ENCODE measurements at regions not wholly inside any gene's neighbourhood (a gene's known extent, or its start where the extent isn't known, plus 50 kb on each side); places are given as distances from the start of the nearest gene placed in this dataset.
"Not testable (repeated sequence)": the region's sequence is repeated elsewhere in the genome, so short reads cannot be mapped to it uniquely, and the experiment has no call there.

DNA sequence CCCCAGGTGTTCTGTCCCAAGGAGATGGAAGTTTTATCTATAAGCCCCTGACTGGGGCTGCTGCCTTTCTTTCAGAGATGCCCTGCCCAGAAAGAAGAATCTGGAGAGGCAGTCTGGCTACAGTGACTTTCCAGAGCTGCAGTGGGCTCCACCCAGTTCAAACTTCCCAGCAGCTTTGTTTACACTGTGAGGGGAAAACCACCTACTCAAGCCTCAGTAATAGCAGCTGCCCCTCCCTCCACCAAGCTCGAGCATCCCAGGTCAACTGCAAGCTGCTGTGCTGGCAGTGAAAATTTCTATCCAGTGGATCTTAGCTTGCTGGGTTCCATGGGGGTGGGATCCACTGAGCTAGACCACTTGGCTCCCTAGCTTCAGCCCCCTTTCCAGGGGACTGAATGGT, 125.0 kb downstream of the TRIM42 start:
- ATAC-seq; intact Hi-C loops (cut with DNase I); DNase-seq: not testable (repeated sequence)

DNA sequence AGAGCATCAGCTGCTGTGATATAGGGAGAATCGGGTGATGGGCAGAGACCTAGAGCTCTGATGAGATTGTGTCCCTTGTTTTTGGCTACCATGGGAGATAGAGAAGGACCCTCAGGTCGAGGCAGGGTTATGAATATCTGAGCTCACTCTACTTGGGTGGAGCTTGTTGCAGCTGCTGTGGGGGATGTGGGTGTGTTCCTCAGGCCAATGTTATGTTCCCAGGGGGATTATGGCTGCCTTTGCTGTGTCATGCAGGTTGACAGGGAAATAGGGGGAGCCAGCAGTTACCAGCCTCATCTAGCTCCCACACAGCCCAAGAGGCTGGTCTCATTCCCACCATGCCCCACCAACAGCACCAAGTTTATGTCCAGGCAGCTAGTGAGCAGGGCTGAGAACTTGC, 131.5 kb downstream of the TRIM42 start:
- DNase-seq = no peak
- no peak for ATAC-seq
- intact Hi-C loops (cut with DNase I) = no loop called here

DNA sequence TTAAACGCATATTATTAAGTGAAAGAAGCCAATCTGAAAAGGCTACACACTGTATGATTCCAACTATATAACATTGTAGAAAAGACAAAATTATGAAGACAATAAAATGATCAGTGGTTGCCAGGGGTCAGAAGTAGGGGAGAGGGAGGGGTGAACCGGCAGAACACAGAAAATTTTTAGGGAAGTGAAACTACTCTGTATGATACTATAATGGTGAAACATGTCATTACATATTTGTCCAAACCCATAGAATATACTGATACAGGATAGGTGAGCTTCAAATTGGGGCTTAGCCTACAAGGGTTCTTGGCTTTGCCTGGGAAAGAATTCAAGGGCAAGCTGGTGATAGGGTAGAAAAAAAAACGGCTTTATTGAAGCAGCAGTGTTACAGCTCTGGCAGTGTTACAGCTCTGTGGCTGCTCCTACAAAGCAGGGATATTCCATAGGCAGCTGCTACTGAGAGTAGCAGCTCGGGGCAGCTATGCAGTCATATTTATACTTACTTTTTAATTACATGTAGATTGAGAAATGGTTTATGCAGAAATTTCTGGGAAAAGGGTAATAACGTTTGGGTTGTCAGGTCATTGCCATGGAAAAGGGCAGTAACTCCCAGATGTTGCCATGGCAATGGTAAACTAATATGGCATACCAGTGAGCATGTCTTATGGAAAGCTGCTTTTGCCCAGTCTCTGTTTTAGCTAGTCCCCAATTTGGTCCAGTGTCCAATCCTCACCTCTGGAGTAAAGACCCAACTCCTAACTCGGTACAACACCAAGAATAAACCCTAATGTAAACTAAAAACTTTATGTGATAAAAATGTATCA, 125.1 kb upstream of the SLC25A36 start:
- intact Hi-C loops (cut with DNase I) = no loop called here
- peak in 1 of 2 donors; percentile 66 for ATAC-seq

DNA sequence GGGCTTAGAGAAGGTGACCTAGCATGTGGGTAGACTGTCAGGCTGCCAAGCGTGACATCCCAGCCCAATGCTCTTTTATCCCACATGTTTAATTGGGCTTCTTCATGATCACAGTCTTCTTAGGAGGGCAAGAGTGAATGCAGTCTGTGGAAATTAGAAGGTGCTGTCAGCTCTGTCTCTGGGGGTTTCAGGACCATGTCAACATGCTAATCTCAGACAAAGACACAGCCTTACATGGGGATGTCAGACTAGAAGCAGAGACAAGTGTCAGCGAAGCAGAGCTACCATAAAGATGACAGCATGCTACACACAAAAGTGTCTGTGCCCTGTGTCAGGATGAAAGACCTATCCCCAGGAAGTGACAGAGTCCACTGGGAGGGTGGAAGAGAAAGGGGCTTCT, 120.1 kb upstream of the SLC25A36 start:
- intact Hi-C loops (cut with DNase I) = no loop called here
- ATAC-seq = no peak

More for the DNA sequence above, 125.1 kb upstream of the SLC25A36 start:
- DNase-seq = no peak

DNA sequence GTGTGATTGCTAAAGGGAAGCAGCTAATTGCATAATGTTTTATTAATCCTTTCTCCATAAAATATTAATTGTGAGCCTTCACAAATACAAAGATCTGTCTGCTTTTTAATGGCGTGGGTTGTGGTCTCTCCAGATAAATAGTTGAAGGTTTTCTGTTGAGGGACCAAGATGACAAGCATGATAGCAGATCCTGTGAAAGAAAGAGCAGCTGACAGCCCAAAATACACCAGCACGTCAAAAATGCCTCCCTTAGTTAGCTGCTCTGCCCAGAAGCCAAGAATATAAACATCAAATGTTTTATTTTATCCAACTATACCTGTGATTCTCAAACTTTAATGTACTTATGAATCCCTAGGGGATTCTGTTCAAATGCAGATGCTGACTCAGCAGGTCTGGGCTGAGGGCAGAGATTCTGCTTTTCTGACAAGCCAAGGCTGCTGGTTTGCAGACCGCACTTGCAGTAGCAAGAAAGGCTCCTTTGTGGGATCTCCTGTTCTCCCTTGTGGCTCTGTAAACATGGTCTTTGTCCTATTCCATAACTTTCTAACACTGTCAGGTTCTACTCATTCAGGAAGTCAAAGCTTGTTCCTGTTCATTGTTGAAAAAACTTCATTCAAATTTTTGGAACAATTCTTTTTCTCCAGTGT, 119.1 kb upstream of the SLC25A36 start:
- DNase-seq = no peak
- ATAC-seq = no peak
- intact Hi-C loops (cut with DNase I) = no loop called here

More for the DNA sequence above, 120.1 kb upstream of the SLC25A36 start:
- no peak for DNase-seq

DNA sequence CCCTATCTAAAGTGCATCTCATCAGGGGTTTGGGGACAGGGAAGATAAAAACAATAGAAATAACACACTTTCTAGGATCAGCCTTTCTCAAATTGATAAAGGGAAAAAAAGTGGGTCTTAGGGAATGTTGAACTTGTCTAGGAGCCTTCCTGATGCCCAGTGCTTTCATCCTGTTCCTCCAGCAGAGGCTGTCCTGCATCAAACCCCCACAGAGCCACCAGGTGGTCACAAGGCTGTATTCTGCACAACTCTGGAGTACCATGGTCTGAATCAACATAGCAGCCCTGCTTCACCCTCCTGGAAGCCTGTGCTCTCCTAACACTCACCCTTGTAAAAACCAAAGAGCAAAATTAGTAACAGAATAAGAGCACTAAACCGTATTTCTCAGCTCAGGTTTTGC, 118.5 kb upstream of the SLC25A36 start:
- no peak for DNase-seq
- no peak for ATAC-seq
- intact Hi-C loops (cut with DNase I) = no loop called here

DNA sequence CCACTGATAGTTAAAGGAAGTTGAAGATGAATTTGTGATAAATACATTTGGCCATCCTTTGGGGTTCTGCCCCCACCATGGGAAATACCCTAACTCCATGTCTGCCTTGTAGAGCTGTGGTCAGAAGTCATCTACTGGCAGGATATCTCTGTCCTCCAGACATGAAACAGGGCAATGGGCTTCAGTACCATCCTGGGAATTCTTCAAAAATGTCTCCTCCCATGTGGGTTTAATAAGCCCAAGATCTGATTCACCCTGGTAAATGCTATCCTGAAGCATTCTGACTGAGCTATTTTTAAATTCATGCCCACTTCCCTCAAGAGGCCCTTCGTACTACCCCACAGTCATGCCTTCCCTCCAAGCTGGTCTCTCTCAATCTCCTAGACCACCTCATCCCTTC, 113.7 kb upstream of the SLC25A36 start:
- no peak for ATAC-seq

DNA sequence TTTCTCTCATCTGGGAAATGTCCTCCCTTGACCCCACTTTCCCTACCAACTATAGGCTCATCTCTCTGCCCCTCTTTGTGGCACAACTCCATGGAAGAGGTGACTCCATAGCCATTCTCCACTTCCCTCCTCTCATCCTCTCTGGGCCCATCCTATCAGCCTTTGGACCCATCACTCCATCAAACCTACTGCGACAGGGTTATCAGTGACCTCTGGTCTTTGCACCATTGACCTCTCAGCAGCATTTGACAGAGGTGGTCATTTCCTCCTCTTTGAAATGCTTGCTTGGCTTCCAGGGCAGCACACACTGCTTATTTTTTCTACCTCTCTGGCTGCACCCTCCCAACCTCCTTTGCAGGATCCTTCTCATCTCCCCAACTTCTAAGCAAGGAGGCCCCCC, 113.1 kb upstream of the SLC25A36 start:
- ATAC-seq (no peak), DNase-seq (no peak)
- intact Hi-C loops (cut with DNase I) = no loop called here

More for the DNA sequence above, 113.7 kb upstream of the SLC25A36 start:
- no peak for DNase-seq
- intact Hi-C loops (cut with DNase I) = no loop called here

DNA sequence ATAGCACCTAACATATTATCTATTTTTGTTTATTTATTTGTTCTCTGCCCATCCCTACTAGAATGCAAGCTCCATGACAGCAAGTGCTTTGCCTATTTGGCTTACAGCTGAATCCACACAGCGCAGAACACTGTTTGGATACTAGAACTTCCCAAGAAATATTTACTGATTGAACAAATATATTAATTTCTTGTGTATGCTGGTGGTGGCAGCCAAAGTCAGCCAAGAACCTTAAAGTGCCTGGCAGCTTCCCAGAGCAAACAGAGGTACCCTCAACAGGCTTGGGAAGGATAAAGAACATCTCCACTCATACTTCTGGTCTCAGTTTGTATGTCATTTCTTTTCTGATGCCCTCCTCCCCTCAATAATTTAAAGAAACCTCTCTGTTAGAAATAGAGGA, 111.8 kb upstream of the SLC25A36 start:
- ATAC-seq = no peak
- DNase-seq = no peak
- intact Hi-C loops (cut with DNase I) = no loop called here

DNA sequence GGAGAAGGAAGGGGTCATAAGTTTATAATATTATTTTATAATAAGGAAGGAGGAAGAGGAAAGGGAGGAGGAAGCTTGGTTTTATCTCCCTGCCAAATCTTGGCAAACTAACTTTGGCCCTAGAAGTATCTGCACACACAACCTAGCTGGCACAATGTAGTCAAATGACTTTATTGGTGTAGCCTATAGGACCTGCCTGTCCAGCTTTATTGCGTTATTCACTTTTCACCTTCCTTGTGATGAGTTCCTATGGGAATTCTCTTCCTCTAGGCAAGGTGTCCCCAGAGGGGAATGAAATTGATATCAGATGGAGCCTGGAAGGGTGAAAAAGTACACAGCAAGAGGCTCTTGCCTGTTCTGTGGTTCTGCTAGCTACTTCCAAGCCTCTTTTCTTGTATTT, 111.2 kb upstream of the SLC25A36 start:
- intact Hi-C loops (cut with DNase I) = no loop called here
- no peak for DNase-seq
- no peak for ATAC-seq

DNA sequence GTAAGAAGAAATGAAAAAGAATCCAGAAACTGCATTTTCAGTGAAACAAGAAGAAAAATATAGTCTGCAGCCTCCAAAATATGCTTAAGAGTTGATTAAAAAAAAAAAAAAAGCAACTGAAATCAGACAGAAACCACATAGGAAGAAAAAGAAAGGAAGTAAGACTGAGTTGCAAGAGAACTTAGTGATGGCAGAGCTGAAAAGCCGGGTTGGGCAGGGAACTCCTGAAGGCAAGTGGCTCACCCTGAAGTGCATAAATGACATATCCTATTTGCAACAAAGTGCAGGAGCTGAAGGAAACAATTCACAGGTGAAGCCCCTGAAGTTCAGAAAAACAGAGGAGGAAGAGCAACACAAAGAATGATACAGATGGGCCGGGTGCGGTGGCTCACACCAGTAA, 108.8 kb upstream of the SLC25A36 start:
- ATAC-seq (no peak), DNase-seq (no peak)
- intact Hi-C loops (cut with DNase I) = no loop called here

DNA sequence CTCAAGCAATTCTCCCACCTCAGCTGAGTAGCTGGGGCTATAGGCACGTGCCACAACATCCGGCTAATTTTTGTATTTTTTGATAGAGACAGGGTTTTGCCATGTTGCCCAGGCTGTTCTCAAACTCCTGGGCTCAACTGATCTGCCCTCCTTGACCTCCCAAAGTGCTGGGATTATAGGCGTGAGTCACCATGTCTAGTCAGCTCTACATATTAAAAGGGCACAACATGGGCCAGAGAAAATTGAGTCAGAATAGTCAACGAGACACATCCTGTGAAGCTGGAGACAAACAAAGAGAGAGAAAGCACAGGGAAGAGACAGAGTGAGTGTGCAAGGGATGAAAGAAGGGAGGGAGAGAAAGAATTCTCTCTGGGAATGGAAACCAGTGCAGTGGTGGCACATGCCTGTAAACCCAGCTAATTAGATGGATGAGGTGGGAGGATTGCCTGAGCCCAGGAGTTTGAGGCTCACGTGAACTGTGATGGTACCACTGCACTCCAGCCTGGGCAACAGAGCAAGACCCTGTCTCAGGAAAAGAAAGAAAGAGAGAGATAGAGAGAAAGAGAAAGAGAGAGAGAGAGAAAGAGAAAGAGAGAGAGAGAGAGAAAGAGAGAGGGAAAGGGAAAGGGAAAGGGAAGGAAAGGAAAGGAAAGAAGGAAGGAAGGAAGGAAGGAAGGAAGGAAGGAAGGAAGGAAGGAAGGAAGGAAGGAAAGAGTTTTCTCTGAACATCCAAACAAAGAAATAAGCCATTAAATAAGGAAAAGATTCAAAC, 107.2 kb upstream of the SLC25A36 start:
- no peak for DNase-seq
- intact Hi-C loops (cut with DNase I) = no loop called here
- ATAC-seq = peak in 1 of 2 donors; percentile 57

DNA sequence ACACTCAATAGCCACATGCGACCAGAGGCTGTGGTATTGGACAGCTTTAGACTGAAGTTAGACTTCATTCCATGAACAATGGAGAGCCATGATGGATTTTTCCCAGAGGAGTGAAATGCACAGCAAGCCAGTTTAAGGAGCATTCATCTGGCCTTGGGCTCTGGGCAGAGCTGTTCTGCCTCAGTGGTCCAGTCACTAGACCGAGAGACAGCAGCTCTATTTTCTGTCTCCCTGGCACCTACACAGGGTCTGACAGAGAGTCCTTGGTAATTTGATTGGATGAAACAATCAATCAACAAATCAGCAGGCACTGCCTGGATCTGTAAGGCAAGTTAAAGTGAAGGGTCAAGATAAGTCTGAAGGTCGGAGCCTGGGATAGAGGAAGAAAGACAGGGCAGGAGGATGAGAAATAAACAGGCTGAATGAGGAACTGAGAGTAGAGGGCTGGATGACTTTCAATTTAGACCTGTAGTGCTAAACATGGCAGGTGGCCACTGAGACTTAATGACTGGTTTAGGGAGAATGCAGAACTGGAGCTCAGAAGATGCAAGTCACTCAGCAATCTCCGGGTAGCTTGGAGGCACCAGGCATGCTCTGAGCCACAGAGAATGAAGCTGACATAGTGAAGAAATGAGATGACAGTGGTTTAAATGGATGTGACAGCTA, 98.5 kb upstream of the SLC25A36 start:
- ATAC-seq = no peak

DNA sequence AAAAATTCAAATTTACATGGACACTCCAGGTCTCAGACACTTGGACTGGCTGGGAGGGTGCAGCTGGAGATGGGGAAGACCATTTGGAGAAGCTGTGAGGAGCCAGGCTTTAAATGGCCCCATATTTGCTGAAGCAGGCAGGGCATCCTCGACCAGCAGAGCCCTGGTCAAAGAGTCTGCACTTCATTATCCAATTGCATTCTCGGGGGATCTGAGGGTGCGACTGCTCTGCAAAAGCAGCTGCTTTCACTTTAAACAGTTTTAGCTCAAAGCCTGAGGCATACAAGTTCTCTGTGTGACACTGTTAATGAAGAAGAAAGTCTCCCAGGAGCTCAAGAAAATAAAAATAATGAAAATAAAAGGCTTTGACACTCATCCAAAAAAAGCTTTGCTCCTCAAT, 98.0 kb upstream of the SLC25A36 start:
- DNase-seq (no peak), ATAC-seq (no peak)
- intact Hi-C loops (cut with DNase I) = no loop called here

More for the DNA sequence above, 98.5 kb upstream of the SLC25A36 start:
- intact Hi-C loops (cut with DNase I) = no loop called here
- DNase-seq = no peak

DNA sequence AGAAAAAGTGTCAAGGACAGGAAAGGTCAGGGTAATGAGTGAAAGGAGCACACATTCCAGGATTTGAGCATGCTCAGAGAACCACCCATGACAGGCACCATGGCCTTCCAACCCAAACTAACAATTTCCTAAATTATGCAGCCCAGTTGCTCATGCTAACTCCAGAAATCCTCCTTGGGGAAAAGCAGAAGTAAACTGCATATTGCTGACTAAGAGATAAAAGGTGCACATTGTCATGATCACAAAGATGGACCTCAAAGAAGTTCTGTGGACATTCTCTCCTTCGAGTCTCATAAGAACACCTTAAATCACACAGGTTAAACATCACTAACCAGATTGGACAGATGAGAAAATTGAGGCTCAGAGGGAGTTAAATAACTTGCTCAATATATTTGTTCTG, 97.6 kb upstream of the SLC25A36 start:
- no peak for DNase-seq
- intact Hi-C loops (cut with DNase I) = no loop called here
- no peak for ATAC-seq

DNA sequence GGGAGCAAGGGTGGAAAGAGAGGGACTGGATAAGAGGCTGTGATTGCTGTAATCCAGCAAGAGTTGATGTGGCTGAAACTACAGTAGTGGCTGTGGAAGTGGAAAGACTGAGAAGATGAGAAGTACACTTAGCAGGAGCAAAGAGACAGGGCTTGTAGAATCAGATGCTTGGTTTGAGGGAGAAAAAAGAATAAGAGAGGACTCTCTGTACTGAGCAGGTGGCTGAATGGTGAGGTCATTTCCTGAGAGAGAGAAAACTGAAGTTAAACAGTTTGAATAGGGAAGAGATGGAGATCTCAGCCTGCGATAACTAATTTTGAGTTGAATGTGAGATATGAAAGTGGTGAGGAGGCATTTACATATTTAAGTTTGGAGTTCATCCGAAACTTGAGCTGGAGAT, 95.8 kb upstream of the SLC25A36 start:
- intact Hi-C loops (cut with DNase I) = no loop called here
- ATAC-seq = no peak
- DNase-seq = no peak

DNA sequence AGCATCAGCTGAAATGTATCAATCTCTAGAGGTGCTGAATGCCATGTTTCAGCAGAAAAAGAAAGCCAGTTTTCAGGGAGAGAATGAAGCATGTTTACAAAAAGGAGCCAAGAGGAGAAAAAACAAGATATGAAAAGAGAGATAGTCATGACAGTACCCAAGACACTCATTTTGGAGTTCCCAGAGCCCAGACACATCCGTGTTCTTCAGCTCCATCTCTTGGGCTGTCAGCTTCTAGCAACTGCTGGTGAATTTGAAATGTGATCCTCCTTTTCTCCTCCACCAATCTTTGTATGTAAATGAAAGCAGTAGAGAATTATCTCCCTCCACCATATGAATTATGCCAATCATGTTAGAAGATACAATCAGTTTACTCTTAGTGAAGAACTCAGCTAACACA, 93.0 kb upstream of the SLC25A36 start:
- intact Hi-C loops (cut with DNase I) = no loop called here
- DNase-seq (no peak), ATAC-seq (no peak)

DNA sequence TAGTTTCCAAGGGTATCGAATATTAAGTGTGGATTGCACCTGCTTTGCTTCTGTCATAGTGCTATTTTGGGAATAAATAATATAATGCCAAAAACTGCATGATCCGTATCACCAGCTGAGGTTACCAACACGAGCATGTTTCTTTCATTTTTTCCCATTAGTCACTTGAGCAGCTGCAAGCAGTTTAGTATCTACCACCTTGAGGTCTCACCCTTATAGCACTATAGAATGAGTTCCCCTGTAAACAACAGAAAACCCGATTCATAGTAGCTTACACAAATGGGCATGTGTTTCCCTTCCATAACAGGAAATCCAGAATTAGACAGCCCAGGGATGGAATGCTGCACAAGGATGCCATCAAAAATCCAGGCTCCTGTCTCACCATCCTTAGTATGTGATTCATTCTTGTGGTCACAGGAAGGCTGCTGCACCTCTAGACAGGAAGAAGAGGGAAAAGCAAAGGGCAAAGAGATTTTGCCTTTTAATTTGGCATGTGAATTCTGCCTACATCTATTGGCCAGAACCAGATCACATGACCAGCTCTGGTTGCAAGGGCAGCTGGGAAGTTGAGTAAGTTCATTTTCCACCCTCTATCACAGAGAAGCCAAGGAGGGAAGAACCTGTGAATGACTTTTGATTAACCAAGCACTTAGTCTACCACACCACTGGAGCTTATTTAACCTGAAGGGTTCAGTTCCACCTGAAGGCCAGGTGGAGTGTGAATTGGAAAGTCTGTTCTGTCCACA, 91.3 kb upstream of the SLC25A36 start:
- DNase-seq = no peak
- intact Hi-C loops (cut with DNase I) = no loop called here
- no peak for ATAC-seq

DNA sequence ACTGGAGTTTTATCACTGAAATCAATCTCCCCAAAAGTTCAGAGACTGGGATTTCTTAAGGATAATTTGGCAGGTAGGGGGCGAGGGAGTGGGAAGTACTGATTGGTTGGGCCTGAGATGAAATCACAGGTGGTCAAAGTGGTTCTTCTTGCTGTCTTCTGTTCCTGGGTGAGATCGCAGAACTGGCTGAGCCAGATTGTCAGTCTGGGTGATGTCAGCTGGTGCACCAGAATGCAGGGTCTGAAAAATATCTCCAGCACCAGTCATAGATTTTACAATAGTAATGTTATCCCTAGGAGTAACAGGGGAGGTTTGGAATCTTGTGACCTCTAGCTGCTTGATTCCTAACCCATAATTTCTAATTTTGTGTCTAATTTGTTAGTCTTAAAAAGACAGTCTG, 86.7 kb upstream of the SLC25A36 start:
- ATAC-seq (no peak), DNase-seq (no peak)
- intact Hi-C loops (cut with DNase I) = no loop called here
